ENCODE measurements at regions not wholly inside any gene's neighbourhood (a gene's known extent, or its start where the extent isn't known, plus 50 kb on each side); places are given as distances from the start of the nearest gene placed in this dataset.

DNA sequence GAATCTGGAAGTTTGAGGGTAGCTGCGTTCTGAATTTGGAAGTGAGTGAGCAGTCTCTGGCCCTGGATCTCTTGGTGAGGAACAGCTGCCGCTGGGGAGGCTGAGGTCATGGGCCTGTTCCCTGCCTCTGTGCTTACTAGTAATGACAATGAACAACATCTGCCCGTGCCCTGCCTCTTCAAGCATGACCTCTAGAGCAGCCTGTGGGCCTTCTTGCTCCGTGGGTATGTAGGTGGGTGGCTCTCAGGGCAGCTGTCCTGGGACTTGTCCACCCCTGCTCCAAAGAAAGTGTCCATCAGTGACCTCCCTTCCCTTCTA lies 186.2 kb downstream of the CXCL12 start:
- Histone ChIP-seq H3K4me1 (ENCODE audit: control insufficient read depth, insufficient read depth, low read length) (no peaks in the 10 kb centered on the region), H3K36me3 (ENCODE audit: control insufficient read depth, insufficient read depth, low read length) (no peaks in the 10 kb centered on the region), H3K27ac (ENCODE audit: low read length) (no peak overlapping the region), H3K4me3 (ENCODE audit: low read depth in 2 of 2, low read length in 2 of 2) (no peak overlapping the region), H3K27me3 (ENCODE audit: control insufficient read depth, insufficient read depth, low read length) (no peaks in the 10 kb centered on the region), H3K9me3 (ENCODE audit: control insufficient read depth, insufficient read depth, low read depth, low read length) (no peaks in the 10 kb centered on the region)
- intact Hi-C loops (cut with micrococcal nuclease; ENCODE audit: unreplicated experiment), result no loop called here
- POLR2A ChIA-PET, result no interaction called here
- TF ChIP-seq, protein P1, sequence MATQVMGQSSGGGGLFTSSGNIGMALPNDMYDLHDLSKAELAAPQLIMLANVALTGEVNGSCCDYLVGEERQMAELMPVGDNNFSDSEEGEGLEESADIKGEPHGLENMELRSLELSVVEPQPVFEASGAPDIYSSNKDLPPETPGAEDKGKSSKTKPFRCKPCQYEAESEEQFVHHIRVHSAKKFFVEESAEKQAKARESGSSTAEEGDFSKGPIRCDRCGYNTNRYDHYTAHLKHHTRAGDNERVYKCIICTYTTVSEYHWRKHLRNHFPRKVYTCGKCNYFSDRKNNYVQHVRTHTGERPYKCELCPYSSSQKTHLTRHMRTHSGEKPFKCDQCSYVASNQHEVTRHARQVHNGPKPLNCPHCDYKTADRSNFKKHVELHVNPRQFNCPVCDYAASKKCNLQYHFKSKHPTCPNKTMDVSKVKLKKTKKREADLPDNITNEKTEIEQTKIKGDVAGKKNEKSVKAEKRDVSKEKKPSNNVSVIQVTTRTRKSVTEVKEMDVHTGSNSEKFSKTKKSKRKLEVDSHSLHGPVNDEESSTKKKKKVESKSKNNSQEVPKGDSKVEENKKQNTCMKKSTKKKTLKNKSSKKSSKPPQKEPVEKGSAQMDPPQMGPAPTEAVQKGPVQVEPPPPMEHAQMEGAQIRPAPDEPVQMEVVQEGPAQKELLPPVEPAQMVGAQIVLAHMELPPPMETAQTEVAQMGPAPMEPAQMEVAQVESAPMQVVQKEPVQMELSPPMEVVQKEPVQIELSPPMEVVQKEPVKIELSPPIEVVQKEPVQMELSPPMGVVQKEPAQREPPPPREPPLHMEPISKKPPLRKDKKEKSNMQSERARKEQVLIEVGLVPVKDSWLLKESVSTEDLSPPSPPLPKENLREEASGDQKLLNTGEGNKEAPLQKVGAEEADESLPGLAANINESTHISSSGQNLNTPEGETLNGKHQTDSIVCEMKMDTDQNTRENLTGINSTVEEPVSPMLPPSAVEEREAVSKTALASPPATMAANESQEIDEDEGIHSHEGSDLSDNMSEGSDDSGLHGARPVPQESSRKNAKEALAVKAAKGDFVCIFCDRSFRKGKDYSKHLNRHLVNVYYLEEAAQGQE (IDR thresholded peaks at IDR 0.05; ENCODE audit: insufficient read depth in 1 of 2, low read depth in 2 of 2, low read length in 1 of 2), result no peak
- no peak for TF ChIP-seq SIN3A (IDR thresholded peaks at IDR 0.05; ENCODE audit: borderline replicate concordance, insufficient read depth, low read depth, low read length)
- TF ChIP-seq, protein P2, sequence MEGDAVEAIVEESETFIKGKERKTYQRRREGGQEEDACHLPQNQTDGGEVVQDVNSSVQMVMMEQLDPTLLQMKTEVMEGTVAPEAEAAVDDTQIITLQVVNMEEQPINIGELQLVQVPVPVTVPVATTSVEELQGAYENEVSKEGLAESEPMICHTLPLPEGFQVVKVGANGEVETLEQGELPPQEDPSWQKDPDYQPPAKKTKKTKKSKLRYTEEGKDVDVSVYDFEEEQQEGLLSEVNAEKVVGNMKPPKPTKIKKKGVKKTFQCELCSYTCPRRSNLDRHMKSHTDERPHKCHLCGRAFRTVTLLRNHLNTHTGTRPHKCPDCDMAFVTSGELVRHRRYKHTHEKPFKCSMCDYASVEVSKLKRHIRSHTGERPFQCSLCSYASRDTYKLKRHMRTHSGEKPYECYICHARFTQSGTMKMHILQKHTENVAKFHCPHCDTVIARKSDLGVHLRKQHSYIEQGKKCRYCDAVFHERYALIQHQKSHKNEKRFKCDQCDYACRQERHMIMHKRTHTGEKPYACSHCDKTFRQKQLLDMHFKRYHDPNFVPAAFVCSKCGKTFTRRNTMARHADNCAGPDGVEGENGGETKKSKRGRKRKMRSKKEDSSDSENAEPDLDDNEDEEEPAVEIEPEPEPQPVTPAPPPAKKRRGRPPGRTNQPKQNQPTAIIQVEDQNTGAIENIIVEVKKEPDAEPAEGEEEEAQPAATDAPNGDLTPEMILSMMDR (IDR thresholded peaks at IDR 0.05), result no peak
- TF ChIP-seq TCF7L2 (IDR thresholded peaks at IDR 0.05; ENCODE audit: low read depth, low read length), result no peak
- TF ChIP-seq POLR2AphosphoS5 (IDR thresholded peaks at IDR 0.05; ENCODE audit: low read depth, low read length), result no peak
- ATAC-seq (no peak), DNase-seq (ENCODE audit: low read depth, low spot score) (no peak)
- CTCF ChIA-PET, result no interaction called here
- in situ Hi-C loops (cut with HindIII; ENCODE audit: low pct_unique_long_range_greater_than_20kb, low sequenced_read_pairs), result no loop called here
- no TSS peak for BruUV-seq (replicated peaks)

DNA sequence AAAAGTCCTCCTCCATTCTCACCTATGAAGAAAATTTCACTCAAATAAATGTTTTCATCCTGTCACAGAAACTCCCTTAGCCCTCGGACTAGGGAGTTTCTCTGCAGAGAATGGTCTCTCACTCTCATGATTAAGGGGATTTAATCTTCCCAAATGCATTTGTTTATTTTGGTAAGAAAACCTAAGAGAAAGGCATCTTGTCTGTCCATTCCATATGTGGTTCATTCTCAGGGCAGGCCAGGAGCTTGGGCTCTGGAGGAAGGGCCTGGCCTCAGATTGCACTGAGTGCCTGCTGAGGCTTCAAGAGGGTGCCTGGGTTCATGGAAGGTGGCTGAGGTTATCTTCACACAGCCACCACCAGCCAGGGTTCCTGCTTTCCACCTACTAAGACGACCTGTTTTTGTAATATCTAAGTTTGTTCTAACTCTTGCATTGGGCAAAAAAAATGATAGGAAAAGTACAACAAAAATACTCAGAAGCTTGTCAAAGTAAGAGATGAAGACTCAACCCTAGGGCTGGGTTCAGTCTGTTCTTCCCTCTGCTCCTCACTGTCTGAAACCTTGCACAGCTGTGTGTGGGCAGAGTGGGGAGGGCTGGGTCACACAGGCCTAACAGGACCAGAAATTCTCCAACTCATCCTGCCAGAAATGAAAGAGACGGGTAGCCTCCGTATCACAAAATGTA lies 186.7 kb downstream of the CXCL12 start:
- Histone ChIP-seq H3K27me3 (ENCODE audit: control insufficient read depth, insufficient read depth, low read length) (no peaks in the 10 kb centered on the region), H3K36me3 (ENCODE audit: control insufficient read depth, insufficient read depth, low read length) (no peaks in the 10 kb centered on the region), H3K27ac (ENCODE audit: low read length) (no peak overlapping the region), H3K9me3 (ENCODE audit: control insufficient read depth, insufficient read depth, low read depth, low read length) (no peaks in the 10 kb centered on the region), H3K4me3 (ENCODE audit: low read depth in 2 of 2, low read length in 2 of 2) (no peak overlapping the region), H3K4me1 (ENCODE audit: control insufficient read depth, insufficient read depth, low read length) (no peaks in the 10 kb centered on the region)
- ATAC-seq, result no peak
- CTCF ChIA-PET, result no interaction called here
- POLR2A ChIA-PET, result no interaction called here
- DNase-seq (ENCODE audit: low read depth, low spot score), result no peak
- in situ Hi-C loops (cut with HindIII; ENCODE audit: low pct_unique_long_range_greater_than_20kb, low sequenced_read_pairs), result no loop called here
- intact Hi-C loops (cut with micrococcal nuclease; ENCODE audit: unreplicated experiment), result no loop called here
- TF ChIP-seq POLR2AphosphoS5 (IDR thresholded peaks at IDR 0.05; ENCODE audit: low read depth, low read length), result no peak
- TF ChIP-seq, protein P1 (IDR thresholded peaks at IDR 0.05; ENCODE audit: insufficient read depth in 1 of 2, low read depth in 2 of 2, low read length in 1 of 2), result no peak
- TF ChIP-seq SIN3A (IDR thresholded peaks at IDR 0.05; ENCODE audit: borderline replicate concordance, insufficient read depth, low read depth, low read length), result no peak
- TF ChIP-seq, protein P2 (IDR thresholded peaks at IDR 0.05), result no peak
- no peak for TF ChIP-seq TCF7L2 (IDR thresholded peaks at IDR 0.05; ENCODE audit: low read depth, low read length)
- BruUV-seq (replicated peaks), result no TSS peak
